Neural cell (in vitro differentiated cells): ENCODE measurements at regions not wholly inside any gene's neighbourhood (a gene's known extent, or its start where the extent isn't known, plus 50 kb on each side); places are given as distances from the start of the nearest gene placed in this dataset.
"Not testable (repeated sequence)": the region's sequence is repeated elsewhere in the genome, so short reads cannot be mapped to it uniquely, and the experiment has no call there.

Source experiments
- EP300 ChIP-seq: fragments of 450-650 bp; conservative IDR thresholded peaks from 2 replicates; pipeline ENCODE4 v1.6.1; 2014; ENCODE audit warnings: antibody characterized with exemption, mild to moderate bottlenecking, moderate library complexity; ENCODE audit not compliant: poor library complexity, severe bottlenecking
- EZH2 ChIP-seq: fragments of 200-600, 300-800 bp; shearing (Covaris generic), sonication (generic); IDR thresholded peaks from 2 replicates; pipeline ENCODE4 v1.6.1; 2014; ENCODE audit warnings: antibody characterized with exemption, low read length, borderline replicate concordance, mild to moderate bottlenecking; ENCODE audit not compliant: insufficient read depth, poor library complexity, severe bottlenecking
- MXI1 ChIP-seq: fragments of 450-650 bp; conservative IDR thresholded peaks from 2 replicates; pipeline ENCODE4 v1.6.1; 2014; ENCODE audit warnings: antibody characterized with exemption, mild to moderate bottlenecking; ENCODE audit not compliant: poor library complexity, severe bottlenecking
- POLR2AphosphoS5 ChIP-seq: IDR thresholded peaks from 2 replicates; pipeline ENCODE4 v1.6.1; 2012
- TF ChIP-seq, protein P1 (sequence below): fragments of 450-650 bp; IDR thresholded peaks from 2 replicates; pipeline ENCODE4 v1.5.1; 2014; ENCODE audit warnings: antibody characterized with exemption, mild to moderate bottlenecking, moderate library complexity; ENCODE audit not compliant: poor library complexity, severe bottlenecking

- TF ChIP-seq EZH2, MXI1, EP300, POLR2AphosphoS5: not testable (repeated sequence)
- TF ChIP-seq, protein P1, sequence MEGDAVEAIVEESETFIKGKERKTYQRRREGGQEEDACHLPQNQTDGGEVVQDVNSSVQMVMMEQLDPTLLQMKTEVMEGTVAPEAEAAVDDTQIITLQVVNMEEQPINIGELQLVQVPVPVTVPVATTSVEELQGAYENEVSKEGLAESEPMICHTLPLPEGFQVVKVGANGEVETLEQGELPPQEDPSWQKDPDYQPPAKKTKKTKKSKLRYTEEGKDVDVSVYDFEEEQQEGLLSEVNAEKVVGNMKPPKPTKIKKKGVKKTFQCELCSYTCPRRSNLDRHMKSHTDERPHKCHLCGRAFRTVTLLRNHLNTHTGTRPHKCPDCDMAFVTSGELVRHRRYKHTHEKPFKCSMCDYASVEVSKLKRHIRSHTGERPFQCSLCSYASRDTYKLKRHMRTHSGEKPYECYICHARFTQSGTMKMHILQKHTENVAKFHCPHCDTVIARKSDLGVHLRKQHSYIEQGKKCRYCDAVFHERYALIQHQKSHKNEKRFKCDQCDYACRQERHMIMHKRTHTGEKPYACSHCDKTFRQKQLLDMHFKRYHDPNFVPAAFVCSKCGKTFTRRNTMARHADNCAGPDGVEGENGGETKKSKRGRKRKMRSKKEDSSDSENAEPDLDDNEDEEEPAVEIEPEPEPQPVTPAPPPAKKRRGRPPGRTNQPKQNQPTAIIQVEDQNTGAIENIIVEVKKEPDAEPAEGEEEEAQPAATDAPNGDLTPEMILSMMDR, result not testable (repeated sequence)
Measured at GRCh38 chrX:89771639-89772038, 150.1 kb upstream of the TGIF2LX start.
